ENCODE measurements at regions not wholly inside any gene's neighbourhood (a gene's known extent, or its start where the extent isn't known, plus 50 kb on each side); places are given as distances from the start of the nearest gene placed in this dataset.
"Not testable (repeated sequence)": the region's sequence is repeated elsewhere in the genome, so short reads cannot be mapped to it uniquely, and the experiment has no call there.

- no peak for DNase-seq
These were observed 612.5 kb downstream of the EFNA5 start for GRCh38 chr5:107058235-107058634.

- no peak for DNase-seq
These were observed 614.5 kb downstream of the EFNA5 start for GRCh38 chr5:107056278-107056677.

GRCh38 chr5:107047048-107047447 lies 623.7 kb downstream of the EFNA5 start:
- no peak for DNase-seq

GRCh38 chr5:107043665-107044064 lies 627.1 kb downstream of the EFNA5 start:
- DNase-seq: no peak

- DNase-seq: no peak
These were observed 629.8 kb downstream of the EFNA5 start for GRCh38 chr5:107040907-107041306.

- DNase-seq: no peak
These were observed 638.1 kb downstream of the EFNA5 start for GRCh38 chr5:107032629-107033028.

GRCh38 chr5:107028938-107029337 lies 641.8 kb downstream of the EFNA5 start:
- DNase-seq: no peak

GRCh38 chr5:107025712-107026497 lies 644.8 kb downstream of the EFNA5 start:
- no peak for DNase-seq

- no peak for DNase-seq
These were observed 647.0 kb downstream of the EFNA5 start for GRCh38 chr5:107023732-107024131.

GRCh38 chr5:107021575-107021974 lies 649.2 kb downstream of the EFNA5 start:
- DNase-seq: no peak

- DNase-seq: no peak
These were observed 650.1 kb downstream of the EFNA5 start for GRCh38 chr5:107020626-107021025.

- DNase-seq: no peak
These were observed 653.1 kb downstream of the EFNA5 start for GRCh38 chr5:107017616-107018015.

GRCh38 chr5:107012371-107012770 lies 658.4 kb downstream of the EFNA5 start:
- DNase-seq: no peak

- DNase-seq: no peak
These were observed 659.1 kb downstream of the EFNA5 start for GRCh38 chr5:107011605-107012004.

GRCh38 chr5:107010060-107010459 lies 660.7 kb downstream of the EFNA5 start:
- DNase-seq: no peak

- no peak for DNase-seq
These were observed 665.1 kb downstream of the EFNA5 start for GRCh38 chr5:107005653-107006052.

- no peak for DNase-seq
These were observed 665.6 kb downstream of the EFNA5 start for GRCh38 chr5:107005161-107005560.

GRCh38 chr5:107002115-107002514 lies 668.6 kb downstream of the EFNA5 start:
- DNase-seq: no peak

- not testable (repeated sequence) for DNase-seq
These were observed 671.2 kb downstream of the EFNA5 start for GRCh38 chr5:106999506-106999905.

GRCh38 chr5:106986006-106986405 lies 684.7 kb downstream of the EFNA5 start:
- no peak for DNase-seq

- no peak for DNase-seq
These were observed 685.6 kb downstream of the EFNA5 start for GRCh38 chr5:106985174-106985573.

GRCh38 chr5:106979178-106979577 lies 691.6 kb downstream of the EFNA5 start:
- not testable (repeated sequence) for DNase-seq

- not testable (repeated sequence) for DNase-seq
These were observed 692.1 kb downstream of the EFNA5 start for GRCh38 chr5:106978582-106979165.

GRCh38 chr5:106976363-106976762 lies 694.4 kb downstream of the EFNA5 start:
- DNase-seq: no peak

GRCh38 chr5:106974272-106974671 lies 696.5 kb downstream of the EFNA5 start:
- no peak for DNase-seq
